SK-N-SH (cell line): ENCODE measurements at regions not wholly inside any gene's neighbourhood (a gene's known extent, or its start where the extent isn't known, plus 50 kb on each side); places are given as distances from the start of the nearest gene placed in this dataset.

Experiments used
- CTCF ChIA-PET: fragments of 300-600, 350-600 bp; formaldehyde crosslinking; extraction: SDS; loops from one replicate; lab custom pipeline; 2021; lab: Yijun Ruan, JAX
- POLR2A ChIA-PET: fragments of 350-600 bp; sonication (Branson Sonifier 250); formaldehyde crosslinking; extraction: SDS; loops from one replicate; lab custom pipeline; 2020; ENCODE audit warnings: antibody characterized with exemption, inconsistent platforms; lab: Yijun Ruan, JAX
- DNase-seq: peaks from one replicate; pipeline ENCODE4 v3.0.0; 2012
- H2AFZ ChIP-seq: fragments of 200-600 bp; sonication (generic); 2 replicates; pipeline ENCODE4 v1.8.1; 2016; ENCODE audit warnings: antibody characterized with exemption, mild to moderate bottlenecking, low read depth
- H3F3A ChIP-seq: fragments of 200-600 bp; sonication (generic); replicated peaks from 2 replicates; pipeline ENCODE3; 2016; ENCODE audit warnings: antibody characterized with exemption, mild to moderate bottlenecking; ENCODE audit not compliant: insufficient read depth
- H3K27ac ChIP-seq, 2 experiments: fragments of 200-500 bp in 1 of 2; fragments of 200-600 bp in 1 of 2; sonication (Bioruptor generic) in 1 of 2; sonication (generic), shearing (Covaris generic) in 1 of 2; 2 replicates each; pipeline versions ENCODE4 v1.5.1 to v1.6.1; 2014 to 2016; ENCODE audit warnings: low read depth in 2 of 2, inconsistent platforms in 1 of 2, low read length in 1 of 2, mild to moderate bottlenecking in 1 of 2, mixed read lengths in 1 of 2
- H3K27me3 ChIP-seq: fragments of 200-600 bp; sonication (generic), shearing (Covaris generic); 2 replicates; pipeline ENCODE4 v1.6.1; 2016; ENCODE audit warnings: mixed run types; ENCODE audit not compliant: insufficient read depth
- H3K36me3 ChIP-seq, 2 experiments: fragments of 200-500 bp in 1 of 2; fragments of 200-600 bp in 1 of 2; sonication (Bioruptor generic) in 1 of 2; sonication (generic) in 1 of 2; replicated peaks in 1 of 2; 2 replicates each; pipeline versions ENCODE3 to v1.5.1; 2014 to 2016; ENCODE audit warnings: low read length in 1 of 2, mild to moderate bottlenecking in 1 of 2; ENCODE audit not compliant: insufficient read depth in 2 of 2, control insufficient read depth in 1 of 2
- H3K4me1 ChIP-seq, 2 experiments: fragments of 200-500 bp in 1 of 2; fragments of 200-600 bp in 1 of 2; sonication (Bioruptor generic) in 1 of 2; sonication (generic), shearing (Covaris generic) in 1 of 2; 2 replicates each; pipeline versions ENCODE4 v1.5.1 to v1.6.1; 2014 to 2016; ENCODE audit warnings: low read depth in 1 of 2, low read length in 1 of 2, mixed run types in 1 of 2; ENCODE audit not compliant: insufficient read depth in 2 of 2, control insufficient read depth in 1 of 2
- H3K4me2 ChIP-seq: fragments of 200-600 bp; sonication (generic), shearing (Covaris generic); 2 replicates; pipeline ENCODE4 v1.6.1; 2017; ENCODE audit warnings: mixed run types
- H3K4me3 ChIP-seq, 2 experiments: fragments of 200-500 bp in 1 of 2; fragments of 200-600 bp in 1 of 2; sonication (Bioruptor generic) in 1 of 2; sonication (generic), shearing (Covaris generic) in 1 of 2; 2 replicates each; pipeline versions ENCODE4 v1.5.1 to v1.8.1; 2014 to 2016; ENCODE audit warnings: low read depth in 2 of 2, inconsistent platforms in 1 of 2, low read length in 1 of 2, mild to moderate bottlenecking in 1 of 2, mixed read lengths in 1 of 2, moderate library complexity in 1 of 2
- H3K79me2 ChIP-seq: fragments of 200-600 bp; sonication (generic); 2 replicates; pipeline ENCODE4 v1.8.1; 2017; ENCODE audit warnings: mild to moderate bottlenecking; ENCODE audit not compliant: insufficient read depth
- H3K9ac ChIP-seq: fragments of 200-600 bp; sonication (generic); 2 replicates; pipeline ENCODE4 v1.6.1; 2017; ENCODE audit warnings: mixed run types
- H3K9me2 ChIP-seq: fragments of 200-600 bp; sonication (generic); 2 replicates; pipeline ENCODE4 v1.6.1; 2017; ENCODE audit warnings: mixed run types
- H3K9me3 ChIP-seq: fragments of 200-600 bp; sonication (generic); 2 replicates; pipeline ENCODE4 v1.6.1; 2017; ENCODE audit warnings: mixed run types, mild to moderate bottlenecking, moderate library complexity
- H4K20me1 ChIP-seq: fragments of 200-600 bp; sonication (generic); 2 replicates; pipeline ENCODE4 v1.6.1; 2017; ENCODE audit warnings: mild to moderate bottlenecking, mixed run types; ENCODE audit not compliant: insufficient read depth
- EP300 ChIP-seq, 2 experiments: IDR thresholded peaks; 2 replicates each; pipeline versions ENCODE4 v1.4.0 to v1.6.1; 2012; ENCODE audit warnings: borderline replicate concordance in 1 of 2, low read depth in 1 of 2, low read length in 1 of 2
- EZH2phosphoT487 ChIP-seq: fragments of 200-600 bp; sonication (generic); IDR thresholded peaks from 2 replicates; pipeline ENCODE4 v1.6.1; 2017; ENCODE audit warnings: low read depth, mixed run types, mild to moderate bottlenecking, antibody characterized with exemption, moderate library complexity, borderline replicate concordance
- FOSL2 ChIP-seq: IDR thresholded peaks from 2 replicates; pipeline ENCODE4 v1.4.0; 2012; ENCODE audit warnings: low read depth, mild to moderate bottlenecking, moderate library complexity, borderline replicate concordance
- FOXJ3 ChIP-seq: sonication (generic); formaldehyde crosslinking; IDR thresholded peaks from 2 replicates; pipeline ENCODE4 v1.5.1; 2020; ENCODE audit warnings: mild to moderate bottlenecking, missing genetic modification reagents
- FOXM1 ChIP-seq: IDR thresholded peaks from 2 replicates; pipeline ENCODE4 v1.4.0; 2012; ENCODE audit warnings: low read depth, mild to moderate bottlenecking
- JUND ChIP-seq: IDR thresholded peaks from 2 replicates; pipeline ENCODE4 v1.4.0; 2012
- MXI1 ChIP-seq: IDR thresholded peaks from 2 replicates; pipeline ENCODE4 v1.6.1; 2012; ENCODE audit warnings: mild to moderate bottlenecking, low read depth, low read length, improper control_type of control experiment
- PBX3 ChIP-seq: IDR thresholded peaks from 2 replicates; pipeline ENCODE4; 2012
- POLR2AphosphoS5 ChIP-seq: IDR thresholded peaks from 2 replicates; pipeline ENCODE4 v1.6.1; 2012; ENCODE audit warnings: low read depth, low read length
- RAD21 ChIP-seq: IDR thresholded peaks from 2 replicates; pipeline ENCODE4 v1.6.1; 2012; ENCODE audit warnings: mild to moderate bottlenecking, low read length
- RFX5 ChIP-seq: IDR thresholded peaks from 2 replicates; pipeline ENCODE4 v1.6.1; 2012; ENCODE audit warnings: mild to moderate bottlenecking, improper control_type of control experiment, low read length
- SMC3 ChIP-seq: IDR thresholded peaks from 2 replicates; pipeline ENCODE4 v1.6.1; 2012; ENCODE audit warnings: low read depth, low read length, improper control_type of control experiment
- TCF12 ChIP-seq: IDR thresholded peaks from 2 replicates; pipeline ENCODE4 v1.4.0; 2012
- TEAD4 ChIP-seq: IDR thresholded peaks from 2 replicates; pipeline ENCODE4 v1.4.0; 2012; ENCODE audit warnings: mild to moderate bottlenecking, borderline replicate concordance; ENCODE audit not compliant: insufficient read depth
- USF2 ChIP-seq: fragments of 150-350 bp; IDR thresholded peaks from 2 replicates; pipeline ENCODE4 v1.6.1; 2017; ENCODE audit warnings: antibody characterized with exemption, low read length, low read depth, borderline replicate concordance
- YY1 ChIP-seq: IDR thresholded peaks from 2 replicates; pipeline ENCODE4 v1.4.0; 2012; ENCODE audit warnings: low read depth, mild to moderate bottlenecking
- ZBTB33 ChIP-seq: IDR thresholded peaks from 2 replicates; pipeline ENCODE4 v1.4.0; 2012; ENCODE audit warnings: low read depth, borderline replicate concordance
- WGBS: methylation state at CpG from one replicate; pipeline ENCODE4 v1.1.6; 2017; ENCODE audit warnings: low lambda C conversion rate; 5-methylcytosine and 5-hydroxymethylcytosine counted together

- Histone ChIP-seq H3K27me3 (no peaks in the 10 kb centered on the region), H3K4me2 (no peak overlapping the region), H3F3A (no peaks in the 10 kb centered on the region), H3K79me2 (no peaks in the 10 kb centered on the region), H3K36me3 (peaks cover 0 to 5% of the 10 kb centered on the region in 2 experiments), H3K4me1 (no peaks in the 10 kb centered on the region), H4K20me1 (no peaks in the 10 kb centered on the region), H3K27ac (no peak overlapping the region), H3K4me3 (no peak overlapping the region), H3K9me3 (no peaks in the 10 kb centered on the region), H3K9ac (no peak overlapping the region), H2AFZ (no peak overlapping the region), H3K9me2 (0 out of 2 replicates have a peak, but pooled peaks cover 6% of the 10 kb centered on the region)
- ChIA-PET POLR2A (no interaction called here), CTCF (interaction anchor here (1.1 kb wide), 1 partner anchor 19 kb away, joined by 3 read pairs; no protein-coding TSS in a partner anchor)
- TF ChIP-seq MXI1 (no peak), ZBTB33 (no peak), YY1 (no peak), SMC3 (no peak), FOXM1 (no peak), RAD21 (no peak), EZH2phosphoT487 (no peak), RFX5 (no peak), FOXJ3 (CRISPR knock-in tag) (no peak), TCF12 (no peak), PBX3 (no peak), EP300 (IDR thresholded peaks at IDR 0.05; ENCODE audit: borderline replicate concordance in 1 of 2, low read depth in 1 of 2, low read length in 1 of 2) (no peak), JUND (no peak), POLR2AphosphoS5 (no peak), USF2 (no peak), FOSL2 (no peak), TEAD4 (no peak)
- no peak for DNase-seq
- 26% methylated on average over 8 of the region's 8 CpGs for WGBS
Observed at GRCh38 chr3:151675858-151676615, 57.7 kb upstream of the AADACL2 start.
